Activated CD8-positive, alpha-beta memory T cell treated with anti-CD3 and anti-CD28 coated beads for 4 hours (primary cell): ENCODE measurements at regions not wholly inside any gene's neighbourhood (a gene's known extent, or its start where the extent isn't known, plus 50 kb on each side); places are given as distances from the start of the nearest gene placed in this dataset.
"Not testable (repeated sequence)": the region's sequence is repeated elsewhere in the genome, so short reads cannot be mapped to it uniquely, and the experiment has no call there.

ENCODE experiments used
- DNase-seq, 2 donors: peaks; one replicate each; pipeline ENCODE4 v3.0.0-alpha.2; 2020; ENCODE audit warnings: low read depth in 2 of 2

DNA sequence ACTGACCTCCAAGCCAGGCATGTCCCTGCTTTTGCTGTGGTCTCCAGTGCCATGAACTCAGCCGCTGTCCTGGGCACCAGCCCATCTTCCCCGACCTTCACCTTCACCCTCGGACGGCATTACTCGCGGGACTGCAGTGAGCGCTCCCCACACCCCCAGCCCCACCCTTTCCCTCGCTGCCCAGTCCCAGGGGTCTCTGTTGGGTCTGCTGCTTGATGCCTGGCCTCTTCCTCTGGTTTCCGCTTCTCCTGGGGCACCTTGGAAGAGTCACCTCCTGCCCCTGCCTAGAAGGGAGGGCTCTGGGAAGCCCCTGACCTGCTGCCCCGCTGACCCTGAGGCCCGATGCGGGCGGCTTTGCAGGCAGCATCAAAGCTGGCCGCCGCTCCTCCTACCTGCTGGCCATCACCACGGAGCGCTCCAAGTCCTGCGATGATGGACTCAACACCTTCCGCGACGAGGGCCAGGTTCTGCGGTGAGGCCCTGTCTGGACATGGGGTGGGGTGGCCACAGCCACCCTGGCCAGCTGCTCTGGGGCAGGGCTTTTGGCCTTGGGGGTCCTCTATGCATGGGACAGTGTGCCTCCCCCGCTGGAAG is 102.3 kb downstream of the ZNF267 start:
- not testable (repeated sequence) for DNase-seq

DNA sequence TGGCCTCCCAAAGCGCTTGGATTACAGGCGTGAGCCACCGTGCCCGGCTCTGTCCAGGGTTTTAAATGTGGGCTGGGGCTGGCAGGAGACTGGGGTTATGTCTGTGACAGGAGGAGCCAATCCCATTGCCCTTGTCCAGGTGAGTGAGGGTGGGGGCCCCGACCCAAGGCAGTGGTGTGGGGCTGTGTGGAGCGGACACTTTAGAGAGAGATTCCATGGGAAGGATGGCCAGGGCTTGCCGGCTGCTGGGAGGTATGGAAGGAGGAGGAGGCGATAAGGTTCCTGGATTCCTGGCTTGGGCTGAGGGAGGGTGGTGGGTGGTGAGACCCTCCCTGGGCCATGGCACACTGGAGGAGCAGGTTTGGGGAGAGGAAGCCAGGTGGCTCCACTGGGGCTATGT is 104.9 kb downstream of the ZNF267 start:
- DNase-seq = not testable (repeated sequence)

DNA sequence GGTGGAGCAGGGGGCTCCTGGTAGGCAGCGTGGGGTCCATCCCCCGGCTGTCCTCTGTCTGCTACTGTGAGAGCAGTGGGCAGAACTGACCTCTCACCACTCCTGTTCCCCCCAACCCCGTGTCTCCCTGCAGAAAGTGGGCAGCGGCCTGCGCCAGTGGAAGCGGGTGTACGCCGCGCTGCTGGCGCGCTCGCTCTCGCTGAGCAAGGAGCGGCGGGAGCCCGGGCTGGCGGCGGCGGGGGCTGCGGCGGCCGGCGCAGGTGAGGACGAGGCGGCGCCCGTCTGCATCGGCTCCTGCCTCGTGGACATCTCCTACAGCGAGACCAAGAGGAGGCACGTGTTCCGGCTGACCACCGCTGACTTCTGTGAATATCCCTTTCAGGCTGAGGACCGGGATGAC is 108.1 kb downstream of the ZNF267 start:
- DNase-seq = not testable (repeated sequence)

DNA sequence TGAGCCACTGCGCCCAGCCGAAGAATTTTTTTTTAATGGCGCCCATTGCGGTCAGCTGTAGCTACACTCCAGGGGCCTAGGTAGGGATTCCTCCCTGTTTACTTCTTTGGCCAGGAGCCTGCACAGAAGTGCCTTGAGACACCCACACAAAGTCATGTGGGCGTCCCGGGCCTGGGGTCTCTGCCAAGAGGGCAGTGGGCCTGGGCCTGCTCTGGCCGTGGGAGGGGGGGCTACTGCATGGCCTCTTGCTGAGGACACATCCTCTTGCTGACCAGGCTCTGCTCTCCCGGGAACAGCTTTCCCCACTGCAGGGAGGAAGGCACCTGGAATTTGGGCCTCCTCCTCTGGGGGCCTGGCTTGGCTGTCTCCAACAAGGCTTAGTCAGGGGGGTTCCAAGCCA is 109.4 kb downstream of the ZNF267 start:
- not testable (repeated sequence) for DNase-seq

DNA sequence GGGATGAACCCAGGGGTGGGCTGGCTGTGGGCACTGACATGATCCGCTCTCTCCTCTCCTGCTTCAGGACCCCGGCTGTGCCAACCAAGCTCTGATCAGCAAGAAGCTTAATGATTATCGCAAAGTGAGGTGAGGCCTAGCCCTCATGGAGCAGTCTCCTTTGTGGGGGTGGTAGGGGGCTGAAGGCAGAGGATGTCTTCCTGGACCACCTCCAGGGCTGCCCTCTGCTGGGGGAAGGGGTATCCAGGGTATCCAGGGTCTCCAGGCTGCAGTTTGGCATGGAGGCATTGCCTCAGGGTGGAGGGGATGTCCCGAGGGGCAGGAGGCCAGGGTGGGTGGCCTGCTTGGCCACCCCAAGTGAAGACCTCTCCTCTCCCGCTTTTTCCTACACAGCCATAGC is 110.1 kb downstream of the ZNF267 start:
- DNase-seq = not testable (repeated sequence)

DNA sequence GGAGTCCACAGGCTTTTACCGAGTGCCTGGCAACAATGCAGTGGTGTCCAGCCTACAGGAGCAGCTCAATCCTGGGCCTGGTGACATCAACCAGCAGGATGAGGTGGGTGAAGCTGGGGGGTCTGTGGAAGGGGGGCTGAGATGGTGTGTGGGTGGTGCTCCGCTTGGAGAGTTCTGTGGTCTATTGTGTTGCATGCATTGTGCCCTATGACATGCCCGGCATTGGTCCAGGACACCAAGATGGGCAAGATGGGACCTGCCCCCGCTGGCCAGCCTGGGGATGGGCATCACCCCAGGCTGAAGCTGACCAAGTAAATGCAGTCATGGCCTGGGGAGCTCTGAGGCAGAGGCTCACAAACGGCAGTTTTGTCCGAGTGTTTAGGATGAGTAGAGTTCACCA is 113.3 kb downstream of the ZNF267 start:
- not testable (repeated sequence) for DNase-seq

DNA sequence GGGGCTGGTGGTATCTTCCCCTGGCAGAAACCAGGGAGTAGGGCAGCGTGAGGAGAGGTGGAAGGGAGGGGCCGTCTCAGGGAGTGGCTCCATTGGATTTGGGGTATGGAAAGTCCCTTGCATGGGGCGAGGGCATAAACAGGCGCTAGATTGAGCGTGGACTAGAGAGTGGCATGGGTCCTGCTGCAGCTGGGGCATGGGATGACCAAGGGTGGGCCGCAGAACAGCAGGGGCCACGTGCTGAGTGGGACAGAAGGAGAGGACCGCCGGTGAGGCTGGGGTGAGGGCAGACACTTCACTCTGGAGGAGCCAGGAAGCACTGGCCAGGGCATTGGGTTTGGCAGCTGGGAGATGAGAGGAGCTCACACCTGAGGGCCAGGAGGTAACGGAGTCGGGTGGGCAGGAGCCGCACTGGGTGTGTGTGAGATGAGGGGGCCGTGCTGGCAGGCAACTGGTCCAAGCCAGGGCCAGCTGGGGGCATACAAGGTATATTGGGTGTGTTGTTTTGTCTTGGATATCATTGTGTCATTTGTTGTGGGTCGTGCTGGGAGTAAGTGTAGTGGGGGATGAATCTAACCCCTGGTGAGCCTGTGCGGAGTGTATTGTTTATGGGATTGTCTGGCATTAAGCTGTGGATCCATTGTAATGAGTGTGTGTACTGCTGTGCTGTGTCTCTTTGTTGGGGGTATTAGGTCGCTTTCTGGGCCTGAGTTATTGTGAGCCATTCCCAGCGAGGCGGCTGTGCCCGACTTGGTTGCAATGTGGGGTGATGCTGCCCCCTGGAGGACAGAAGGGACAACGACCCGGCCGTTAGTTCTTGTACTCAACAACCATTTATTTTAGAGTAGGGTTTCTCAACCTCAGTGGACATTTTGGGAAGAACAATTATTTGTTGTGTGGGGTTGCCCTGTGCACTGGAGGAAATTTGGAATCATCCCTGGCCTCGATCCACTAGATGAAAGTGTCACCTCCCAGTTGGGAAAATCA is 115.3 kb downstream of the ZNF267 start:
- DNase-seq = peak; percentile 21 to 25

DNA sequence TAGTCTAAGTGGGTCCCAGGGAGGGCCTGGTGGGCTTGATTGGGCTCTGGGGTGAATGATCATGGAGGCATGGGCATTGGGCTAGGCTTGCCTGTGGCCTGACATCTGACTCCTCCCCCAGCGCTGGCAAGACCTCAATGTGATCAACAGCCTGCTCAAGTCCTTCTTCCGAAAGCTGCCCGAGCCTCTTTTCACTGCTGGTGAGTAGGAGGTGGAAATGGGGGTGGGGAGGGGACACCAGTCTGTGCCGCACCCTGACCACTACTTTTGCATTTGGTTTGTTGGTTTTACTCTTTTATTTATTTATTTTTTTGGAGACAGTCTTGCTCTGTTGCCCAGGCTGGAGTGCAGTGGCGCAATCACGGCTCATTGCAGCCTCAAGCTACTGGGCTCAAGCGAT is 116.7 kb downstream of the ZNF267 start:
- DNase-seq = not testable (repeated sequence)

DNA sequence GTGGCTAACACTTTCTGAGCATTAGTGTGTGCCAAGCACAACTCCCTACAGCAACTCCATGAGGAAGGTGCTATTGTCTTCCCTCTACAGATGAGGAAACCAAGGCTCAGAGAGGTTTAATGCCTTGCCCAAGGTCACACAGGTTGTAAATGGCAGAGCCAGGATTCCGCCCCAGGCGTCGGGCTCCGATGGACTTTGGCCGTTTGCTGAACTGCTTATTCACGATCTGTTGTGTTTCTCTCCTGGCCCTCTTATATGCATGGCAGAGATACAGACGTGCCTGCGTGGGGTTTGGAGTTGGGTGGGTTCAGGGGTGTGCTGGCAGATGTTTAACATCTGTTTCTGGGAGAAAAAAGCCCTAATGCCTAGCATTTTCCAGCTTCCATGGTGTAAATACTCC is 117.4 kb downstream of the ZNF267 start:
- DNase-seq = not testable (repeated sequence)

DNA sequence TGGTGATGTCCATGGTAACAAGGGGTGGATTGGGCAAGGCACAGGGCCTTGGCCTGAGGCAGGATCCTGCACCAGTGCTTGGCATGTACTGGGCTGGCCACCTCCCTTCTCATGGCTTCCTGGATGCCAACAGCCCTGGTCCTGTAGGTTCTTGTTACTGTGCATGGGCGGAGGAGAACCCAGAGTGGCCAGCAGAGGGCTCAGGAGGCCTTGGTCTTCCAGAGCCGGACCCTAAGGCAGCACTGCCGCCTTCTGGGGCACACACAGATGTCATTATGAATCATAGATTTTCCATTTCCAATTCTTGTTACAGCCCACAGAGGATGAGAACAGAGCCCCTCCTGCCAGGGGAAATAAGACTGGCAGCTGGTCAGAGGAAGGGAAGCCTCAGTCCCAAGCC is 122.7 kb downstream of the ZNF267 start:
- not testable (repeated sequence) for DNase-seq

DNA sequence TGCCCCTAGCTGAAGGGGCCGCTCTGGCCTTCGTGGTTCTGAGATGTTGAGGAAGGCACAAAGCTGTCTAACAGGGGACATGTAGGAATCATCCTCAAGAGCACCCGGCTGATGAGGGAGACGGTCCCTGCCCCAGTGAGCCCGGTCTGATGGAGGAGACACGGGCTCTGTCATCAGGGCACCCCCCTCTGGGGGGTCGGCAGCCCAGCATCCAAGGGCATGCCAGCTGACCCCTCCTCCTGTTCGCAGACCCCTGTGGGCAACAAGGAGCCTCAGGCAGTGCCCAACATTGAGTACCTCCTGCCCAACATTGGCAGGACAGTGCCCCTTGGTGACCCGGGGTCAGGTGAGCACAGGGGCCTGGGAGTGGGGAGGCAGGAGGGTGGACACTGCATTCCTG is 128.9 kb downstream of the ZNF267 start:
- DNase-seq = not testable (repeated sequence)

DNA sequence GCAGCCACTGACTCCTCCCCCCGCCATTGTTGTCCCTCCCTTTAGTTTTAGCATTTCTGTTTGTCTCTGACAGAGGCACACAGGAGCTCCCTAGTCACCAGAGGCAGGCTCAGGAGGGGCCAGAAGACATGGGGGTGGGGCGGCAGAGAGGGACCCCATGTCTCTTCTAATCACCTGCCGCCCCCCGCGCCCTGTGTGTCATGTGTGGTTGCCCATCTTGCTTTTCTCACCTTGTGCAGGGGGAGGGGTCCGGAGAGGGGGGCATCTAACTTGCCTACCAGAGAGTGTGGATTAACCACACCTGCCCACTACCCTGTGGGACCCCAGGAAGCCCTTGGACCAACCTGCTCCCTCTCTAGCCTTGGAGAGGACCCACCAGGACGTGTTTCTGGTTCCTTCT is 130.2 kb downstream of the ZNF267 start:
- DNase-seq = not testable (repeated sequence)

DNA sequence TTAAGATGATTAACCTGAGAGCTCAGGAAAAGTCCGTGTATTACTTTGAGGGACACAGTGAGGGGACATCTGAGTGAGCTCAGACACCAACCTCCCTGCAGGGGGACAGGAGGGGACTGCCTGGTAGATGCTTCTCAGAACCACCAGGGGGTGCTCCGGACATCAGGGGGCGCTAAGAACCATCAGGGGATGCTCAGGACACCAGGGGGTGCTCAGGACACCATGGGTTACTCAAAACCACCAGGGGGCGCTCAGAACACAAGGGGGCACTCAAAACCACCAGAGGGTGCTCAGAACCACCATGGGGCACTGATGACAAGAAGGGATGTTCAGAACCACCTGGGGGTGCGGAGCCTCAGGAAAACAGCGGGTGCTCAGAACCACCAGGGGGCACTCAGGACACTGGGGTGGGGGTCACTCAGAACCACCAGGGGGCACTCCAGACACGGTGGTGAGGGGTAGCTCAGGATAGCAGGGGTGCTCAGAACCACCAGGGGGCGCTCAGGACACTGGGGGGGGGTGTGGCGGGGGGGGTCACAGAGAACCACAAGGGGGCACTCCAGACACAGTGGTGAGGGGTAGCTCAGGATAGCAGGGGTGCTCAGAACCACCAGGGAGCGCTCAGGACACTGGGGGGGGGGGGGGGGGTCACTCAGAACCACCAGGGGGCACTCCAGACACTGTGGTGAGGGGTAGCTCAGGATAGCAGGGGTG is 165.3 kb downstream of the ZNF267 start:
- not testable (repeated sequence) for DNase-seq

DNA sequence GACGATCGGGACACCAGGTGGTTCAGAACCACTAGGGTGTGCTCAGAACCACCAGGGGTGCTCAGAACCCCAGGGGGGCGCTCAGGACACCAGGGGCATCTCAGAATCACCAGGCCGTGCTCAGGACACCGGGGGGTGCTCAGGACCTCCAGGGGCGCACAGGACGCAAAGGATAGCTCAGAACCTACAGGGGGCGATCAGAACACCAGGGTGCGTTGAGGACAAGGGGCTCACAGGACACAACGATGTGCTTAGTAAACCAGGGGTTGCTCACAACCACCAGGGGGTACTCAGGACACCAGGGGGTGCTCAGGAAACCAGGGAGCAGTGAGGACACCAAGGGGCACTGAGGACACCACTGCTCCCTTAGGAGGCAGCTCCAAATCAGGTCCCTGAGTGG is 166.3 kb downstream of the ZNF267 start:
- DNase-seq = not testable (repeated sequence)

DNA sequence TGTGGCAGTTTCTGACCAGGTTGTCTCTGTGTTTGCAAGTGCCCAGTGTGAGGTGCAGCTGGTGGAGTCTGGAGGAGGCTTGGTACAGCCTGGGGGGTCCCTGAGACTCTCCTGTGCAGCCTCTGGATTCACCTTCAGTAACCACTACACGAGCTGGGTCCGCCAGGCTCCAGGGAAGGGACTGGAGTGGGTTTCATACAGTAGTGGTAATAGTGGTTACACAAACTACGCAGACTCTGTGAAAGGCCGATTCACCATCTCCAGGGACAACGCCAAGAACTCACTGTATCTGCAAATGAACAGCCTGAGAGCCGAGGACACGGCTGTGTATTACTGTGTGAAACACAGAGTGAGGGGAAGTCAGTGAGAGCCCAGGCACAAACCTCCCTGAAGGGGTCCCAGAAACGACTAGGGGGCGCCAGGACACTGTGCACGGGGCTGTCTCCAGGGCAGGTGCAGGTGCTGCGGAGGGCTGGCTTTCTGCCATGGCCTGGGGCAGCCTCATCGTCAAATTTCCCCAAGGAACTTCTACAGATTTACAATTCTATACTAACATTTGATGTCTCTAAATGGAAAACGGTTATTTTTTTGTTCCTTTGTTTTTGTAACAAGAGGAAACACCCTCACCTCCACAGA is 187.0 kb upstream of the TP53TG3D start:
- DNase-seq = peak in 1 of 2 donors; percentile 7

DNA sequence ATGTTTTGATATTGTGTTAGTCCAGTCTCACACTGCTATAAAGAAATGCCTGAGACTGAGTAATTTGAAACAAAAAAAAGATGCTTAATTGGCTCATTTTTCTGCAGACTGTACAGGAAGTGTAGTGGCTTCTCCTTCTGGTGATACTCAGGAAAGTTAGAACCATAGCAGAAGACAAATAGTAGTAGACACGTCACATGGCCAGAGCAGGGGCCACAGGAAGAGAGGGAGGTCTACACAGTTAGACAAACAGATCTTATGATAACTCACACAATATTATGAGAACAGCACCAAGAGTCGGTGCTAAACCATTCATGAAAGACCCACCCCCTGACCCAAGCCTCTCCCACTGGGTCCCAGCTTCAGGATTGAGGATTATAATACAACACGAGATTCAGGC is 181.5 kb upstream of the TP53TG3D start:
- not testable (repeated sequence) for DNase-seq

DNA sequence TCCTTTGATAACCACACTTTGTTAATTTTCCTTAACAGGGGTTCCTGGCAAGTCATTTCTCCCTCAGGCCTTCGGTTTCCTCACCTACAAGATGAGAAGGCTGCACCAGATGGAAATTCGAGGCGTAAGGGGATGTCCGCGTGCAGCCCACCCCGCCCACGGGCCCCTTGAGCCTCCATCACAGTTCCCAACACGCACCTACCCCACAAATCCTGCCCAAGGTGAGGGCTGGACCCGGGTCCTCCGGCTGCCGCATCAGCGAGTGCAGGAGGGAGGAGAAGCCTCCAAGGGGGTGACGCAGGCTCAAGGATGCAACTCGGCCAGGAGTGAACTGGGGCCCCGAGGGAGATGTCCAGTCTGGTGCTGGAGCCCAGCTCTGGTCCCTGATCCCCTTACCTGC is 169.2 kb upstream of the TP53TG3D start:
- not testable (repeated sequence) for DNase-seq

DNA sequence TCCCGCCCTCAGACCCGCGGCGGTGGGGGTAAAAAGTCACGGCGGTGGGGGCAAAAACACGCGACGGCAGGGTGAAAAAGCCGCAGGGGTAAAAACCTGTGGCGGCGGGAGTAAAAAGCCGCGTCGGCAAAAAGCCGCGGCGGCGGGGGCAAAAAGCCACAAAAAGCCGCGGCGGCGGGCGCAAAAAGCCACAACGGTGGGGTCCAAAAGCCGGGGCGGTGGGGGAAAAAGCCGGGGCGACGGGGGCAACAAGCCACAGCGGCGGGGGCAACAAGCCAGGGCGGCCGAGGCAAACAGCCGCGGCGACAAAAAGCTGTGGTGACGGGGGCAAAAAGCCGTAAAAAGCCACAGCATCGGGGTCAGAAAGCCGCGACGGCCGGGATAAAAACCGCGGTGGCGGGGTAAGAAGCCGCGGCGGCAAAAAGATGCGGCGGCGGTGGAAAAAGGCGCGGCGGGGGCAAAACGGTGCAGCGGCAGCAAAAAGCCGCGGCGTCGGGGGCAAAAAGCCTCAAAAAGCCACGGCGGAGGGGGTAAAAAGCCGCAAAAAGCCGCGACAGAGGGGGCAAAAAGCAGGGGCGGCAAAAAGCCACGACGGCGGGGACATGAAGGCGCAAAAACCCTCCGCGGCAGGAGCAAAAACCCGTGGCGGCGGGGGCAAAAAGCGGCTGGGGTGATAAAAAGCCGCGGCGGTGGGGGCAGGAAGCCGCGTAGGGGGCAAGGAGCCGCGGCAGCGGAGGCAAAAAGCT is 168.3 kb upstream of the TP53TG3D start:
- not testable (repeated sequence) for DNase-seq

DNA sequence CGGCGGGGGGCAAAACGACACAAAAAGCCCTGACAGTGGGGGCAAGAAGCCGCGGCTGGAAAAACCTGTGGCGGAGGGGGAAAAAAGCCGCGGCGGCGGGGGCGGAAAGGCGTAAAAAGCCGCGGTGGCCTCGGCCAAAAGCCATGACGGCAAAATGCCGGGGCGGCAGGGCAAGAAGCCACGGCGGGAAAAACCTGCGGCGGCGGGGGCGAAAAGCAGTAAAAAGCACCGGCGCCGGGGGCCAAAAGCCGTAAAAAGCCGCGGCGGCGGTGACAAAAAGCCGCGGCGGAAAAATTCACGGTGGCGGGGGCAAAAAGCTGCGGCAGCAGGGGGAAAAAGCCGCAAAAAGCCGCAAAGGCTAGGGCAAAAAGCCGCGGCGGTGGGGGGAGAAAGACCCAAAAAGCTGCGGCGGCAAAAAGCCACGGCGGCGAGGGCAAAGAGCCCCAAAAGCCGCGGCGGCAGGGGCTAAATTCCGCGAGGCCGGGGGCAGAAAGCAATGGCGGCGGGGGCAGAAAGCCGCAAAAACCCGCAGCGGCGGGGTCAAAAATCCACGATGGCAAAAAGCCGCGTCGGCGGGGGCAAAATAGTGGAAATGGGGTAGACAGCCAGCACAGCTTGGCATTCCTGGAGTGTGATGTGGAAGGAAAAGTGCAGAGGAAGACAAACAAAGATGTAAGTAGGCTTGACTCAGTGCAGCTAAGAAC is 167.5 kb upstream of the TP53TG3D start:
- DNase-seq = peak; percentile 7 to 38

DNA sequence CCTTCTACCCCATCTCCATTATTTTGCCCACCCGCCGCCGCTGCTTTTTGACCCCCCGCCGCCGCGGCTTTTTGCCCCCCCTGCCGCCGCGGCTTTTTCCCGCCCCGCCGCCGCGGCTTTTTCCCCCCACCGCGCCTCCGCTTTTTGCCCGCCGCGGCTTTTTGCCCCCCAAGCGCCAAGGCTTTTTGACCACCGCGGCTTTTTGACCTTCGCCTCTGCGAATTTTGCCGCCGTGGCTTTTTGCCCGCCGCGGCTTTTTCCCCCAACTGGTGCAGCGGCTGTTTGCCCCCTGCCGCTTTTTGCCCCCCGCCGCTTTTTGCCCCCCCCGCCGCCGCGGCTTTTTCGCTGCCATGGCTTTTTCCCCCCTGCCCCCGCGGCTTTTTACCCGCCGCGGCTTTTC is 137.5 kb upstream of the TP53TG3D start:
- not testable (repeated sequence) for DNase-seq
